NCI-H345 treated with DMSO at 0.1 percent for 48 hours (cell line): ENCODE measurements at regions not wholly inside any gene's neighbourhood (a gene's known extent, or its start where the extent isn't known, plus 50 kb on each side); places are given as distances from the start of the nearest gene placed in this dataset.
A peak's percentile ranks its signal among the peaks of the same experiment; 100 is the strongest.
"Not testable (repeated sequence)": the region's sequence is repeated elsewhere in the genome, so short reads cannot be mapped to it uniquely, and the experiment has no call there.

Experiments used
- DNase-seq: peaks from one replicate; lab custom pipeline; 2025; ENCODE audit not compliant: unreplicated experiment; lab: John Stamatoyannopoulos, UW

GRCh38 chr4:104330125-104330905 lies 164.4 kb downstream of the CXXC4 start:
- DNase-seq, result no peak

- DNase-seq, result not testable (repeated sequence)
Measured at GRCh38 chr4:104326991-104327694, 167.6 kb downstream of the CXXC4 start.

- DNase-seq, result no peak
Measured at GRCh38 chr4:104302731-104303130, 192.0 kb downstream of the CXXC4 start.

- no peak for DNase-seq
Measured at GRCh38 chr4:104294811-104295210, 199.9 kb downstream of the CXXC4 start.

- no peak for DNase-seq
Measured at GRCh38 chr4:104286867-104287266, 207.8 kb downstream of the CXXC4 start.

- DNase-seq, result no peak
Measured at GRCh38 chr4:104283303-104283702, 211.4 kb downstream of the CXXC4 start.

- DNase-seq, result no peak
Measured at GRCh38 chr4:104279744-104280143, 214.9 kb downstream of the CXXC4 start.

GRCh38 chr4:104272966-104273365 lies 221.7 kb downstream of the CXXC4 start:
- DNase-seq, result no peak

GRCh38 chr4:104269603-104270002 lies 225.1 kb downstream of the CXXC4 start:
- not testable (repeated sequence) for DNase-seq

- DNase-seq, result no peak
Measured at GRCh38 chr4:104263100-104263499, 231.6 kb downstream of the CXXC4 start.

- no peak for DNase-seq
Measured at GRCh38 chr4:104262678-104263077, 232.0 kb downstream of the CXXC4 start.

GRCh38 chr4:104248726-104249125 lies 246.0 kb downstream of the CXXC4 start:
- DNase-seq, result no peak

- no peak for DNase-seq
Measured at GRCh38 chr4:104235967-104236366, 258.7 kb downstream of the CXXC4 start.

GRCh38 chr4:104217526-104217925 lies 277.2 kb downstream of the CXXC4 start:
- DNase-seq, result no peak

- DNase-seq, result no peak
Measured at GRCh38 chr4:104211657-104212056, 283.0 kb downstream of the CXXC4 start.

GRCh38 chr4:104210420-104210819 lies 284.3 kb downstream of the CXXC4 start:
- no peak for DNase-seq

- peak; percentile 2 for DNase-seq
Measured at GRCh38 chr4:104206784-104207183, 287.9 kb downstream of the CXXC4 start.

- DNase-seq, result no peak
Measured at GRCh38 chr4:104205116-104205515, 289.6 kb downstream of the CXXC4 start.

- DNase-seq, result no peak
Measured at GRCh38 chr4:104188301-104188700, 306.4 kb downstream of the CXXC4 start.

- DNase-seq, result no peak
Measured at GRCh38 chr4:104169437-104169836, 325.3 kb downstream of the CXXC4 start.

- DNase-seq, result no peak
Measured at GRCh38 chr4:104166749-104167148, 327.9 kb downstream of the CXXC4 start.

GRCh38 chr4:104163820-104164219 lies 330.9 kb downstream of the CXXC4 start:
- no peak for DNase-seq
